Parathyroid adenoma (tissue), 2 donors: ENCODE measurements at regions not wholly inside any gene's neighbourhood (a gene's known extent, or its start where the extent isn't known, plus 50 kb on each side); places are given as distances from the start of the nearest gene placed in this dataset.

Experiments used
- H2AFZ ChIP-seq: fragments of 300-600 bp; sonication (generic); one replicate; pipeline ENCODE4 v1.7.0; 2017; ENCODE audit warnings: antibody characterized with exemption, mild to moderate bottlenecking
- H3K27ac ChIP-seq: fragments of 300-600 bp; sonication (generic); one replicate; pipeline ENCODE4 v1.7.0; 2017
- H3K27me3 ChIP-seq: fragments of 300-600 bp; sonication (generic); one replicate; pipeline ENCODE4 v1.7.0; 2017; ENCODE audit warnings: low read length; ENCODE audit not compliant: control insufficient read depth, insufficient read depth
- H3K36me3 ChIP-seq: fragments of 300-600 bp; sonication (generic); one replicate; pipeline ENCODE4 v1.7.0; 2017; ENCODE audit warnings: low read length; ENCODE audit not compliant: control insufficient read depth, insufficient read depth
- H3K4me1 ChIP-seq: fragments of 300-600 bp; sonication (generic); one replicate; pipeline ENCODE4 v1.7.0; 2017; ENCODE audit warnings: control low read depth
- H3K4me2 ChIP-seq: fragments of 300-600 bp; sonication (generic); one replicate; pipeline ENCODE4 v1.7.0; 2017; ENCODE audit warnings: low read length
- H3K4me3 ChIP-seq: fragments of 300-600 bp; sonication (generic); one replicate; pipeline ENCODE4 v1.7.0; 2017; ENCODE audit warnings: low read depth, low read length
- H3K79me2 ChIP-seq: fragments of 300-600 bp; sonication (generic); one replicate; pipeline ENCODE4 v1.7.0; 2017; ENCODE audit warnings: control low read depth
- H3K9ac ChIP-seq: fragments of 300-600 bp; sonication (generic); one replicate; pipeline ENCODE4 v1.7.0; 2017; ENCODE audit warnings: mild to moderate bottlenecking
- H3K9me3 ChIP-seq: fragments of 300-600 bp; sonication (generic); one replicate; pipeline ENCODE4 v1.7.0; 2017; ENCODE audit warnings: low read length; ENCODE audit not compliant: control insufficient read depth
- TF ChIP-seq, protein P1 (sequence below): fragments of 300-600 bp; sonication (generic); IDR thresholded peaks from one replicate; pipeline ENCODE4 v1.7.0; 2017; ENCODE audit warnings: antibody characterized with exemption, mild to moderate bottlenecking
- donor health status: primary hyperparathyroidism.

DNA sequence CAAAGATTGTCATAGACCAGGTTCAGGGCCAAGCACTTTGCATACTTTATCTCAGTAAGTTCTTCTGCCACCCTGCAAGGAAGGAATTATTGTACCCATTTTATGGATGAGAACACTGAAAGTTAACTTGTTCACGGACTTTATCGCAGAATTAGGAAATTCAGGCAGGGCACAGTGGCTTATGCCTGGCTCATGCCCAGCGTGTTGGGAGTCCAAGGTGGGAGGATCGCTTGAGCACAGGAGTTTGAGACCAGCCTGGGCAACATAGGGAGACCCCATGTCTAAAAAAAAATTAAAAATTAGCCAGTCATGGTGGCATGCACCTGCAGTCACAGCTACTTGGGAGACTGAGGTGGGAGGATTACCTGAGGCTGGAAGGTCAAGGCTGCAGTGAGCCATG is 72.4 kb downstream of the MFAP3 start:
- Histone ChIP-seq H3K79me2 (no peaks in the 10 kb centered on the region), H3K9ac (no peak overlapping the region), H3K9me3 (no peaks in the 10 kb centered on the region), H2AFZ (no peak overlapping the region), H3K27me3 (no peaks in the 10 kb centered on the region), H3K36me3 (no peaks in the 10 kb centered on the region), H3K4me2 (no peak overlapping the region), H3K4me1 (no peaks in the 10 kb centered on the region), H3K27ac (no peak overlapping the region), H3K4me3 (no peak overlapping the region)
- TF ChIP-seq, protein P1, sequence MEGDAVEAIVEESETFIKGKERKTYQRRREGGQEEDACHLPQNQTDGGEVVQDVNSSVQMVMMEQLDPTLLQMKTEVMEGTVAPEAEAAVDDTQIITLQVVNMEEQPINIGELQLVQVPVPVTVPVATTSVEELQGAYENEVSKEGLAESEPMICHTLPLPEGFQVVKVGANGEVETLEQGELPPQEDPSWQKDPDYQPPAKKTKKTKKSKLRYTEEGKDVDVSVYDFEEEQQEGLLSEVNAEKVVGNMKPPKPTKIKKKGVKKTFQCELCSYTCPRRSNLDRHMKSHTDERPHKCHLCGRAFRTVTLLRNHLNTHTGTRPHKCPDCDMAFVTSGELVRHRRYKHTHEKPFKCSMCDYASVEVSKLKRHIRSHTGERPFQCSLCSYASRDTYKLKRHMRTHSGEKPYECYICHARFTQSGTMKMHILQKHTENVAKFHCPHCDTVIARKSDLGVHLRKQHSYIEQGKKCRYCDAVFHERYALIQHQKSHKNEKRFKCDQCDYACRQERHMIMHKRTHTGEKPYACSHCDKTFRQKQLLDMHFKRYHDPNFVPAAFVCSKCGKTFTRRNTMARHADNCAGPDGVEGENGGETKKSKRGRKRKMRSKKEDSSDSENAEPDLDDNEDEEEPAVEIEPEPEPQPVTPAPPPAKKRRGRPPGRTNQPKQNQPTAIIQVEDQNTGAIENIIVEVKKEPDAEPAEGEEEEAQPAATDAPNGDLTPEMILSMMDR, result no peak

DNA sequence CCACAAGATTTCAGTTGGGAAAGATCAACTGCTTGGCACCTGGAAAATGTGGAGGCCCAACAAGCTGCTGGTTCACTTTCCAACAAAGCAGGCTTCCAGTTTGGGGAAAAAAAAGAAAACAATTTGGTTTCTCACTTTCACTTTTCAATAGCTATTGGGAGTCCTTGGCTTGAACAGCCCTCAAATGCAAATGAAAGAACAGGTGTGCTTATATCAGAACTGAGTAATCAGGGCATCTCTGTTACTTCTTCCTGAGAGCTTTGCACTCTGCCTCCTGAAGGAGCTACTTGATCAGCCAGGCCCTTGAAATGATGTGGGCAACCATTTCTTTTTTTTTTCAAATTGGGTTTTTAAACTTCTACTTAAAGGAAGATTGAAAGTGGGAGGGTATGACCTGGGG is 73.5 kb downstream of the MFAP3 start:
- Histone ChIP-seq H3K4me1 (no peaks in the 10 kb centered on the region), H2AFZ (no peak overlapping the region), H3K79me2 (no peaks in the 10 kb centered on the region), H3K36me3 (no peaks in the 10 kb centered on the region), H3K9me3 (no peaks in the 10 kb centered on the region), H3K27me3 (no peaks in the 10 kb centered on the region), H3K4me3 (no peak overlapping the region), H3K27ac (no peak overlapping the region), H3K4me2 (no peak overlapping the region), H3K9ac (no peak overlapping the region)
- TF ChIP-seq, protein P1, result no peak

DNA sequence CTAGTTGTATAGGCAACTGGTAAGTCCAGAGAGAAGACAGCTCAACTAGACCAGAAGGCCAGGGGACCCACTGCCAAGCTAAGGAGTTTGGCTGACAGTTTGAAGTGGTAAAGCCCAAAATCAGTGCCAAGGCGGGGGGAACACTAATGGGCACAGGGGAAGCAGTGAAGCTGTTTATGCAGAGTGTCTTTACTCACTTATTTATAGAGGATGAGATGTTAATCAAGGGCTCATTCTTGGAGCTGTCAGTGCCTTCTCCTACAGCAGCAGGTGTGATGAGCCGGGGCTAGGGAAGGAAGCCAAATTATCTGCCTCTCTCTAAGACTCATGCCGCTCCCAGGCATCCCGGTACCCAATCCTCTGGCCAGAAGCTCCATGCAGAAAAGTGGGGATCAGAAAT is 75.2 kb upstream of the GALNT10 start:
- no peaks in the 10 kb centered on the region for H3K79me2 ChIP-seq
- no peak overlapping the region for H3K9ac ChIP-seq
- no peak overlapping the region for H3K4me2 ChIP-seq
- H2AFZ ChIP-seq, result no peak overlapping the region
- TF ChIP-seq, protein P1, result no peak
- H3K4me3 ChIP-seq, result no peak overlapping the region
- no peaks in the 10 kb centered on the region for H3K27me3 ChIP-seq
- H3K4me1 ChIP-seq, result peaks cover 5% of the 10 kb centered on the region
- H3K9me3 ChIP-seq, result no peaks in the 10 kb centered on the region
- no peaks in the 10 kb centered on the region for H3K36me3 ChIP-seq
- H3K27ac ChIP-seq, result no peak overlapping the region

DNA sequence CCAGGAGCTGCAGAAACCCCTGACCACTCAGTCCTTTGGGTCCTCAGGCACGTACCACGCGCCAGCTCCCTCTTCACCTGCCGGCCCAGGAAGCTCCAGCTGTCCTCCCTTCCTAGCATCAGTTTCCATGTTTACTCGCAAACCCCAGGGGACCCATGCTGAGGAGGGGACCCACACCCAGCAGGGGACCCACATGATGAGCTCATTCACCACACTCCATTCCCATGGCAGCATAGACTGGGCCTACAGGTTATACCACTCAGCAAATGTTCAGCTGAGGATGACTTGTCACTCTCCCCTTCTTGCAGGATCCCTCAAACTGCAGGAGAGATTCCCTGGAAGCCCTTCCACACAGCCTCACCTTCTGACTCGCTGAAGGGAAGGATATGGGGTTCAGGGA is 73.5 kb upstream of the GALNT10 start:
- H3K27ac ChIP-seq, result no peak overlapping the region
- no peaks in the 10 kb centered on the region for H3K9me3 ChIP-seq
- H3K27me3 ChIP-seq, result no peaks in the 10 kb centered on the region
- no peak overlapping the region for H3K4me2 ChIP-seq
- H2AFZ ChIP-seq, result no peak overlapping the region
- H3K4me3 ChIP-seq, result no peak overlapping the region
- peaks cover 5% of the 10 kb centered on the region for H3K4me1 ChIP-seq
- no peak overlapping the region for H3K9ac ChIP-seq
- no peaks in the 10 kb centered on the region for H3K36me3 ChIP-seq
- no peaks in the 10 kb centered on the region for H3K79me2 ChIP-seq
- TF ChIP-seq, protein P1, result no peak

DNA sequence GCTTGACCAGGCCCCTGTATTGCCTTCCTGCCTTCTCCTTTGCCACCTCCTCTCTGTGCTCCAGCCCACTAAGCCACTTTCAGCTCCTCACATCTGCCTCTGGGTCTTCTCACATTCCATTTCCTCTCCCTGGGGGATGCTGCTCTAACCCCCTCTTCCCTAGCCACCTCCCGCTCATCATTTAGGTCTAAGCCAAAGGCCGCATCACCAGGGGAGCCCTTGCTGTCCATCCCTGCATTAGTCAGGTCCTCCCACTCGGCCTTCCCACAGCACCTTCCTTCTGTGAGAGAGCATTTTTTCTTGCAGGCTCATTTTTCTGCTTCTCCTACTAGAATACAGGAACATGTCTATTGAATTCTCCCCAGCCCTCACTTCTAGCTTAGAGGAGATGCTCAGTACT is 72.6 kb upstream of the GALNT10 start:
- no peak overlapping the region for H3K4me3 ChIP-seq
- H3K79me2 ChIP-seq, result no peaks in the 10 kb centered on the region
- no peak overlapping the region for H3K27ac ChIP-seq
- H3K9ac ChIP-seq, result no peak overlapping the region
- H3K27me3 ChIP-seq, result no peaks in the 10 kb centered on the region
- H3K36me3 ChIP-seq, result no peaks in the 10 kb centered on the region
- no peaks in the 10 kb centered on the region for H3K9me3 ChIP-seq
- no peak overlapping the region for H3K4me2 ChIP-seq
- TF ChIP-seq, protein P1, result no peak
- H3K4me1 ChIP-seq, result peaks cover 5% of the 10 kb centered on the region
- H2AFZ ChIP-seq, result no peak overlapping the region
